Natural killer cell (primary cell): ENCODE measurements at regions not wholly inside any gene's neighbourhood (a gene's known extent, or its start where the extent isn't known, plus 50 kb on each side); places are given as distances from the start of the nearest gene placed in this dataset.

Source experiments
- ATAC-seq, 3 donors: fragments of 150-1000 bp in 2 of 3; fragments of 200-7000 bp in 1 of 3; cut with Tn5 transposase; 1 replicate in 1 of 3; 2 replicates in 2 of 3; pipeline ENCODE4 v1.10.0; 2021; ENCODE audit warnings: mild to moderate bottlenecking in 2 of 3, moderate library complexity in 2 of 3
- DNase-seq, 2 donors: peaks; one replicate each; pipeline versions ENCODE4 v3.0.0 to v3.0.0-alpha.2; 2013 to 2021; ENCODE audit warnings: mixed read lengths in 1 of 2
- H3K27ac ChIP-seq: one replicate; pipeline ENCODE4 v1.5.1; 2013; ENCODE audit warnings: mild to moderate bottlenecking, low read length
- H3K27me3 ChIP-seq: one replicate; pipeline ENCODE4 v1.6.1; 2013; ENCODE audit warnings: low read length; ENCODE audit not compliant: control insufficient read depth, insufficient read depth
- H3K36me3 ChIP-seq: one replicate; pipeline ENCODE4 v1.6.1; 2013; ENCODE audit warnings: low read length; ENCODE audit not compliant: control insufficient read depth, insufficient read depth
- H3K4me1 ChIP-seq: one replicate; pipeline ENCODE4 v1.6.1; 2013; ENCODE audit warnings: low read length; ENCODE audit not compliant: control insufficient read depth, insufficient read depth
- H3K4me3 ChIP-seq: one replicate; pipeline ENCODE4 v1.5.1; 2013; ENCODE audit warnings: low read length
- H3K9me3 ChIP-seq: one replicate; pipeline ENCODE4 v1.6.1; 2013; ENCODE audit warnings: low read length; ENCODE audit not compliant: control insufficient read depth, insufficient read depth
- H3K27ac Mint-ChIP-seq, 2 donors: one replicate each; pipeline ENCODE4 v1.8.0; 2022; ENCODE audit warnings: mild to moderate bottlenecking in 2 of 2, mixed read lengths in 2 of 2, moderate library complexity in 1 of 2
- H3K27me3 Mint-ChIP-seq, 2 donors: one replicate each; pipeline ENCODE4 v1.8.0; 2022; ENCODE audit warnings: low read depth in 2 of 2, mixed read lengths in 2 of 2
- H3K36me3 Mint-ChIP-seq: one replicate; pipeline ENCODE4 v1.8.0; 2022; ENCODE audit warnings: mixed read lengths
- H3K4me1 Mint-ChIP-seq, 2 donors: one replicate each; pipeline ENCODE4 v1.8.0; 2022; ENCODE audit warnings: mixed read lengths in 2 of 2
- H3K4me3 Mint-ChIP-seq: one replicate; pipeline ENCODE4 v1.8.0; 2022; ENCODE audit warnings: mild to moderate bottlenecking, moderate library complexity, mixed read lengths
- H3K9me3 Mint-ChIP-seq, 2 donors: one replicate each; pipeline ENCODE4 v1.8.0; 2022; ENCODE audit warnings: mixed read lengths in 2 of 2
- WGBS: methylation state at CpG from one replicate; pipeline ENCODE4 v1.1.7; 2013; ENCODE audit warnings: missing lambda C conversion rate; ENCODE audit not compliant: insufficient coverage; 5-methylcytosine and 5-hydroxymethylcytosine counted together
- intact Hi-C: fragments of 100-400 bp; cut with micrococcal nuclease; formaldehyde crosslinking; loops from one replicate; pipeline ENCODE4 v1.14.2; 2022
- TF ChIP-seq, protein P1 (sequence below): fragments of 200-600 bp; IDR thresholded peaks from one replicate; pipeline ENCODE4 v1.8.0; 2022; ENCODE audit warnings: antibody characterized with exemption

DNA sequence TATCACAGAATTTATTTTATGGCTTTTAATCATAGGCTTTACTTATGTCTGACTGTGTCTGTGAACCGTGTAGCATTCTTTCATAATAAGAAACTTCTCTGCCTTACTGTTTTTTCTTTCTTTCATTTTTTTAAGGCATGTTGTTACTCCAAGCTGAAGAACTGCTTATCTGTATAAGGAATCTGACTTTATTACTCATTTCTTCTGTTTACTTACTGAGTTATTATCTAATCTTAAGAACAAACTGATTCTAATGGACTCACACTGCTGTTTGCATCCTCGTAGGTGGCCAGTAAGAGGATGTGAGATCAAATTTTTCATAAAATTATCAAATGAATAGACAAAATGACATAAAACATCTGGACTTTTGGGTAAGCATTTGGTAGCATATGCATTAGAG, 54.7 kb upstream of the DNAJC1 start:
- H3K4me1 Mint-ChIP-seq = no peaks in the 10 kb centered on the region
- intact Hi-C loops = no loop called here
- no peak overlapping the region for H3K4me3 ChIP-seq
- no peaks in the 10 kb centered on the region for H3K36me3 ChIP-seq
- no peak for DNase-seq
- peaks cover 6 to 15% of the 10 kb centered on the region in 2 donors for H3K27me3 Mint-ChIP-seq
- no peak for ATAC-seq
- no peak overlapping the region for H3K27ac Mint-ChIP-seq
- TF ChIP-seq, protein P1, sequence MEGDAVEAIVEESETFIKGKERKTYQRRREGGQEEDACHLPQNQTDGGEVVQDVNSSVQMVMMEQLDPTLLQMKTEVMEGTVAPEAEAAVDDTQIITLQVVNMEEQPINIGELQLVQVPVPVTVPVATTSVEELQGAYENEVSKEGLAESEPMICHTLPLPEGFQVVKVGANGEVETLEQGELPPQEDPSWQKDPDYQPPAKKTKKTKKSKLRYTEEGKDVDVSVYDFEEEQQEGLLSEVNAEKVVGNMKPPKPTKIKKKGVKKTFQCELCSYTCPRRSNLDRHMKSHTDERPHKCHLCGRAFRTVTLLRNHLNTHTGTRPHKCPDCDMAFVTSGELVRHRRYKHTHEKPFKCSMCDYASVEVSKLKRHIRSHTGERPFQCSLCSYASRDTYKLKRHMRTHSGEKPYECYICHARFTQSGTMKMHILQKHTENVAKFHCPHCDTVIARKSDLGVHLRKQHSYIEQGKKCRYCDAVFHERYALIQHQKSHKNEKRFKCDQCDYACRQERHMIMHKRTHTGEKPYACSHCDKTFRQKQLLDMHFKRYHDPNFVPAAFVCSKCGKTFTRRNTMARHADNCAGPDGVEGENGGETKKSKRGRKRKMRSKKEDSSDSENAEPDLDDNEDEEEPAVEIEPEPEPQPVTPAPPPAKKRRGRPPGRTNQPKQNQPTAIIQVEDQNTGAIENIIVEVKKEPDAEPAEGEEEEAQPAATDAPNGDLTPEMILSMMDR = no peak
- H3K27me3 ChIP-seq = no peaks in the 10 kb centered on the region
- H3K4me1 ChIP-seq = no peaks in the 10 kb centered on the region
- H3K27ac ChIP-seq = no peak overlapping the region
- peaks cover 0 to 2% of the 10 kb centered on the region in 2 donors for H3K9me3 Mint-ChIP-seq
- 63% methylated on average over 1 of the region's 2 CpGs for WGBS
- no peaks in the 10 kb centered on the region for H3K36me3 Mint-ChIP-seq
- no peak overlapping the region for H3K4me3 Mint-ChIP-seq
- H3K9me3 ChIP-seq = no peaks in the 10 kb centered on the region

DNA sequence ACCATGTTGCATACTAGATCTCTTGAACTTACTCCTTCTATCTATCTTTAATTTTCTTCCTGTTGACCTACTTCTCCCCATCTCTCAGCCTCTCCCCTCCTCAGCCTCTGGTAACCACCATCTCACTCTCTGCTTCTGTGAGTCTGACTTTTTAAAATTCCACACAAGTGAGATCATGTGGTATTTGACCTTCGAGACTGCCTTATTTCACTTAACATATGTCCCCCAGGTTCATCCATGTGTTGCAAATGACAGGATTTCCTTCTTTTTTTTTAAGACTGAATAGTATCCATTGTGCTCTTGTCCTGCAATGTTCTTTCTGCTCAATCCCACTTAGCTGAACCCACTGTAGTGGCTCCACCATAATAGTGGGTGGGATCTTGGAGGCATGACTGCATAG, 51.4 kb upstream of the DNAJC1 start:
- H3K4me1 ChIP-seq = no peaks in the 10 kb centered on the region
- TF ChIP-seq, protein P1 = no peak
- Mint-ChIP-seq H3K27me3 (peaks cover 4 to 15% of the 10 kb centered on the region in 2 donors), H3K4me1 (no peaks in the 10 kb centered on the region), H3K9me3 (no peaks in the 10 kb centered on the region), H3K4me3 (no peak overlapping the region), H3K36me3 (no peaks in the 10 kb centered on the region), H3K27ac (no peak overlapping the region)
- intact Hi-C loops = no loop called here
- no peaks in the 10 kb centered on the region for H3K36me3 ChIP-seq
- WGBS = 71% methylated on average over 1 of the region's 1 CpG
- no peak overlapping the region for H3K4me3 ChIP-seq
- H3K9me3 ChIP-seq = no peaks in the 10 kb centered on the region
- ATAC-seq (no peak), DNase-seq (no peak)
- no peak overlapping the region for H3K27ac ChIP-seq
- no peaks in the 10 kb centered on the region for H3K27me3 ChIP-seq
